ENCODE measurements at regions not wholly inside any gene's neighbourhood (a gene's known extent, or its start where the extent isn't known, plus 50 kb on each side); places are given as distances from the start of the nearest gene placed in this dataset.
"Not testable (repeated sequence)": the region's sequence is repeated elsewhere in the genome, so short reads cannot be mapped to it uniquely, and the experiment has no call there.

DNA sequence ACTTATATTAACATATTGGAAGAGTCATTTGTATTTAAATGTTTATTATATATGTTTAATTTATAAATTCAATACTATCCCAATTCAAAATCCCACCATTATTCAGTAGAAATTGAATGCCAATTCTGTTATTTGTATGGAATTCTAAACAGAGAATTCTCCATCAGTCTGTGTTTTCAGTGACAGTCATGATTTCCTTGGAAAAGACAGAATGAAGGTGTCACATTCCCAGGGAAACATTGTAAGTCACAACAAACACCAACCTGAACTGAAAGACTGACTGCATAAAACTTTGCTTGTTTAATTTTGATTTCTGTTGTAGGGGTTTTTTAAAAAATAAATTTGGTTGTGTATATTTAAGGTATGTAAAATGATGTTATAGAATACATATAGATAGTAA lies 769.8 kb upstream of the BCHE start:
- no peak overlapping the region for H3K4me3 ChIP-seq (ENCODE audit: extremely low read depth, insufficient read depth, low read length, poor library complexity, severe bottlenecking)
- H3K27ac ChIP-seq (ENCODE audit: low read depth, low read length, severe bottlenecking), result no peak overlapping the region
- H3K9me3 ChIP-seq (ENCODE audit: control insufficient read depth, low read length), result no peaks in the 10 kb centered on the region
- no peaks in the 10 kb centered on the region for H3K36me3 ChIP-seq (ENCODE audit: control insufficient read depth, insufficient read depth, low read length)
- no peaks in the 10 kb centered on the region for H3K4me1 ChIP-seq (ENCODE audit: control insufficient read depth, insufficient read depth, low read length, poor library complexity, severe bottlenecking)

- Histone ChIP-seq H3K36me3 (ENCODE audit: control insufficient read depth, insufficient read depth, low read length) (no peaks in the 10 kb centered on the region), H3K9me3 (ENCODE audit: control insufficient read depth, low read length) (no peaks in the 10 kb centered on the region), H3K4me3 (ENCODE audit: extremely low read depth, insufficient read depth, low read length, poor library complexity, severe bottlenecking) (no peak overlapping the region), H3K27ac (ENCODE audit: low read depth, low read length, severe bottlenecking) (no peak overlapping the region), H3K4me1 (ENCODE audit: control insufficient read depth, insufficient read depth, low read length, poor library complexity, severe bottlenecking) (no peaks in the 10 kb centered on the region)
- WGBS, 2 experiments (ENCODE audit: insufficient coverage in 2 of 2), result no CpG with 5 or more reads among the region's 1 CpG
These were observed 756.6 kb upstream of the BCHE start for GRCh38 chr3:166593776-166594175.

GRCh38 chr3:166582236-166582635 lies 745.0 kb upstream of the BCHE start:
- Histone ChIP-seq H3K4me3 (ENCODE audit: extremely low read depth, insufficient read depth, low read length, poor library complexity, severe bottlenecking) (no peak overlapping the region), H3K9me3 (ENCODE audit: control insufficient read depth, low read length) (no peaks in the 10 kb centered on the region), H3K36me3 (ENCODE audit: control insufficient read depth, insufficient read depth, low read length) (no peaks in the 10 kb centered on the region), H3K4me1 (ENCODE audit: control insufficient read depth, insufficient read depth, low read length, poor library complexity, severe bottlenecking) (no peaks in the 10 kb centered on the region), H3K27ac (ENCODE audit: low read depth, low read length, severe bottlenecking) (no peak overlapping the region)
- WGBS, 2 experiments (ENCODE audit: insufficient coverage in 2 of 2), result no CpG with 5 or more reads among the region's 2 CpGs

- H3K4me1 ChIP-seq (ENCODE audit: control insufficient read depth, insufficient read depth, low read length, poor library complexity, severe bottlenecking), result no peaks in the 10 kb centered on the region
- no peaks in the 10 kb centered on the region for H3K36me3 ChIP-seq (ENCODE audit: control insufficient read depth, insufficient read depth, low read length)
- H3K4me3 ChIP-seq (ENCODE audit: extremely low read depth, insufficient read depth, low read length, poor library complexity, severe bottlenecking), result no peak overlapping the region
- WGBS, 2 experiments (ENCODE audit: insufficient coverage in 2 of 2), result 95 to 97% methylated on average over 4 to 5 of the region's 6 CpGs
- no peak overlapping the region for H3K27ac ChIP-seq (ENCODE audit: low read depth, low read length, severe bottlenecking)
- H3K9me3 ChIP-seq (ENCODE audit: control insufficient read depth, low read length), result no peaks in the 10 kb centered on the region
These were observed 743.3 kb upstream of the BCHE start for GRCh38 chr3:166580561-166580960.

DNA sequence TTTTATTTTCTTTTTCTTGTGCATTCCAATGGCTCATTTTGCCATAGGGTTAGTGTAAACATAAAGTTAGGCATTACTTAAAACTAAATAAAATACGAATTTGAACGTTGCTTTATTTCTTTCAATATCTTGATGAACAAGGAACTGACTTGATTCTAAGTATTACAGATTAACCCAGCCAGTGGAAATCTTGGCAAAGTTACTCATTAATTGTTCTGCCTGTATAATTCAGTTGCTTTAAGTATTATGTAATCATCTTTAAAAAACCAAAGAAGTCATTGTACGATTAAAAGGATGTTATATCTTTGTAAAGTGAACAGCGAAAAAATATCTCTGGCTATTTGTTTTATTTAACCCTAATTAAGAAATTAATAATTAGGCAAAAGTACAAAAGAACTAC lies 737.9 kb upstream of the BCHE start:
- no peak overlapping the region for H3K4me3 ChIP-seq (ENCODE audit: extremely low read depth, insufficient read depth, low read length, poor library complexity, severe bottlenecking)
- no peaks in the 10 kb centered on the region for H3K4me1 ChIP-seq (ENCODE audit: control insufficient read depth, insufficient read depth, low read length, poor library complexity, severe bottlenecking)
- H3K27ac ChIP-seq (ENCODE audit: low read depth, low read length, severe bottlenecking), result no peak overlapping the region
- peaks cover 4% of the 10 kb centered on the region for H3K9me3 ChIP-seq (ENCODE audit: control insufficient read depth, low read length)
- H3K36me3 ChIP-seq (ENCODE audit: control insufficient read depth, insufficient read depth, low read length), result no peaks in the 10 kb centered on the region
- no CpG with 5 or more reads among the region's 4 CpGs for WGBS, 2 experiments (ENCODE audit: insufficient coverage in 2 of 2)

GRCh38 chr3:166571686-166572085 lies 734.5 kb upstream of the BCHE start:
- H3K27ac ChIP-seq (ENCODE audit: low read depth, low read length, severe bottlenecking); H3K9me3 ChIP-seq (ENCODE audit: control insufficient read depth, low read length); H3K36me3 ChIP-seq (ENCODE audit: control insufficient read depth, insufficient read depth, low read length); H3K4me3 ChIP-seq (ENCODE audit: extremely low read depth, insufficient read depth, low read length, poor library complexity, severe bottlenecking); H3K4me1 ChIP-seq (ENCODE audit: control insufficient read depth, insufficient read depth, low read length, poor library complexity, severe bottlenecking): not testable (repeated sequence)
- 86% methylated on average over 3 of the region's 4 CpGs; no CpG with 5 or more reads in 1 of the 2 experiments for WGBS, 2 experiments (ENCODE audit: insufficient coverage in 2 of 2)

GRCh38 chr3:166570102-166570501 lies 732.9 kb upstream of the BCHE start:
- Histone ChIP-seq H3K4me3 (ENCODE audit: extremely low read depth, insufficient read depth, low read length, poor library complexity, severe bottlenecking) (no peak overlapping the region), H3K36me3 (ENCODE audit: control insufficient read depth, insufficient read depth, low read length) (no peaks in the 10 kb centered on the region), H3K4me1 (ENCODE audit: control insufficient read depth, insufficient read depth, low read length, poor library complexity, severe bottlenecking) (no peaks in the 10 kb centered on the region), H3K9me3 (ENCODE audit: control insufficient read depth, low read length) (peaks cover 4% of the 10 kb centered on the region), H3K27ac (ENCODE audit: low read depth, low read length, severe bottlenecking) (no peak overlapping the region)

- H3K9me3 ChIP-seq (ENCODE audit: control insufficient read depth, low read length), result peaks cover 4% of the 10 kb centered on the region
- no peaks in the 10 kb centered on the region for H3K36me3 ChIP-seq (ENCODE audit: control insufficient read depth, insufficient read depth, low read length)
- H3K4me3 ChIP-seq (ENCODE audit: extremely low read depth, insufficient read depth, low read length, poor library complexity, severe bottlenecking), result no peak overlapping the region
- H3K27ac ChIP-seq (ENCODE audit: low read depth, low read length, severe bottlenecking), result no peak overlapping the region
- no peaks in the 10 kb centered on the region for H3K4me1 ChIP-seq (ENCODE audit: control insufficient read depth, insufficient read depth, low read length, poor library complexity, severe bottlenecking)
These were observed 732.4 kb upstream of the BCHE start for GRCh38 chr3:166569589-166569988.

DNA sequence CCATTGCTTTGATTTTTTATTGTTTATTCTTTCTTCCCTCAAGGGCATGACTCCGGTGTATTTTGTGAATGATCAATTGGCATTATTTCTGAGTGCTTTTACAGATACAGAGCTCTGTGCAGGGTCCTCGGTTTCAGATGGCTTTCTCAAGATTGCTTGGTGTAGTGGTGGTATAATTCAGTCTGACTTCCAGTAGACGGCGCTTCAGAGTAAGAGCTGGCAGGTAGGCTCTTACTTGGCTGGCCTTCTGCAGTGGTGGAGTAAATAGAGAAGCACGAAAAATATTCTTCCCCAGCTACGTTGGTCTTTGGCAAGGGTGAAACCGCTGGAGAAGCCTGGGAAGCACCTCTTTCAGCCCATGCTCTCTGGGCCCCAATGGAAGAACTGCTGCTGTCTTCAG lies 723.0 kb upstream of the BCHE start:
- 86 to 91% methylated on average over 6 of the region's 7 CpGs for WGBS, 2 experiments (ENCODE audit: insufficient coverage in 2 of 2)
- Histone ChIP-seq H3K4me3 (ENCODE audit: extremely low read depth, insufficient read depth, low read length, poor library complexity, severe bottlenecking) (no peak overlapping the region), H3K36me3 (ENCODE audit: control insufficient read depth, insufficient read depth, low read length) (no peaks in the 10 kb centered on the region), H3K4me1 (ENCODE audit: control insufficient read depth, insufficient read depth, low read length, poor library complexity, severe bottlenecking) (no peaks in the 10 kb centered on the region), H3K9me3 (ENCODE audit: control insufficient read depth, low read length) (no peaks in the 10 kb centered on the region), H3K27ac (ENCODE audit: low read depth, low read length, severe bottlenecking) (no peak overlapping the region)

DNA sequence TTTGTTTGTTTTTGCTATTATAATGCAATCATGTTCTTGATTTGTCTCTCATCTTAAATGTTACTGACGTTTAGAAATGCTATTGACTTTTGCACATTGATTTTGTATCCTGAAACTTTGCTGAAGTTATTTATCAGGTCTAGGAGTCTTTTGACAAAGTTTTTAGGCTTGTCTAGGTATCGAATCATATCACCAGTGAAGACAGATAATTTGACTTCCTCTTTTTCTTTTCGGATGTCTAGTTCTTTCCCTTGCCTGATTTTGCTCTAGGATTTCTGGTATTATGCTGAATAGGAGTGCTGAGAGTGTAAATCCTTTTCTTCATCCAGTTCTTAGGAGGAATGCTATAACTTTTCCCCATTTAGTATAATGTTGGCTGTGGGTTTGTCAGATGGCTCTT lies 719.7 kb upstream of the BCHE start:
- H3K36me3 ChIP-seq (ENCODE audit: control insufficient read depth, insufficient read depth, low read length), result no peaks in the 10 kb centered on the region
- no peak overlapping the region for H3K27ac ChIP-seq (ENCODE audit: low read depth, low read length, severe bottlenecking)
- WGBS, 2 experiments (ENCODE audit: insufficient coverage in 2 of 2), result 83 to 100% methylated on average over 1 of the region's 3 CpGs
- no peaks in the 10 kb centered on the region for H3K4me1 ChIP-seq (ENCODE audit: control insufficient read depth, insufficient read depth, low read length, poor library complexity, severe bottlenecking)
- no peaks in the 10 kb centered on the region for H3K9me3 ChIP-seq (ENCODE audit: control insufficient read depth, low read length)
- H3K4me3 ChIP-seq (ENCODE audit: extremely low read depth, insufficient read depth, low read length, poor library complexity, severe bottlenecking), result no peak overlapping the region

DNA sequence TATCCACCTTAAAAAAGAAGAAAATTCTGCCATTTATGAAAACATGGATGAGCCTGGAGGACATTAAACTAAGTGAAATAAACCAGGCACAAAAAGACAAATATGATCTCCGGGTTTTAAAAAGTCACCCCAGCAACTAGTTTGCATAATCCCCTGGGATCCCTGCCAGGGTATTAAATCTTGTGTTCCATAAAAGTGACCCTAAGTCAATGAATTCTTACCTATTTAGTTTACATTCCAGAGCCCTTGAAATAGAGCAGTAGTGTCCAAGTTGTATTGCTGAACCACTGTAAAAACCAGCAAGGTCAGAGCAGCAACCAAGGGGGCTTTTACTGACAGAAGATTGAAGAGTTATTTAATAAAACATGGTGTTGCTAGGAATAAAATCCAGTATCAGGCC lies 716.8 kb upstream of the BCHE start:
- Histone ChIP-seq H3K9me3 (ENCODE audit: control insufficient read depth, low read length) (no peaks in the 10 kb centered on the region), H3K36me3 (ENCODE audit: control insufficient read depth, insufficient read depth, low read length) (no peaks in the 10 kb centered on the region), H3K4me1 (ENCODE audit: control insufficient read depth, insufficient read depth, low read length, poor library complexity, severe bottlenecking) (no peaks in the 10 kb centered on the region), H3K4me3 (ENCODE audit: extremely low read depth, insufficient read depth, low read length, poor library complexity, severe bottlenecking) (no peak overlapping the region), H3K27ac (ENCODE audit: low read depth, low read length, severe bottlenecking) (no peak overlapping the region)
- 100% methylated on average over 1 of the region's 1 CpG; no CpG with 5 or more reads in 1 of the 2 experiments for WGBS, 2 experiments (ENCODE audit: insufficient coverage in 2 of 2)

DNA sequence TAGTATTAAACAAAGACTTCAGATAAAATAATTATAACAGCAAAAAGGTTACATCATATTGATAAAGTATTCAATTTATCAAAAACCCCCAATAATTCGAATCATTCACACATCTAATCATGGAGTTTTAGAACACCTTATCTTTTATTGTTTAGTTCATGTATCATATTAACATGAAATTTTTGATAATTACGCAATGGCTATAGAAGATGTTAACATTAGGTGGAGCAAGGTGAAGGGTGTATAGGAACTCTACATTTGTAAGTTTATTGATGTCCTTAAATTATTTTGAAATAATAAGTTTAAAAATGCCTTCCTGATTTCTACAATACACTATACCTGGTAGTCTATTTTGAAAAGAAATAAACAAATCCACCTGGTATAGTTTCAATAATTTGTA lies 696.5 kb upstream of the BCHE start:
- no CpG with 5 or more reads among the region's 2 CpGs for WGBS, 2 experiments (ENCODE audit: insufficient coverage in 2 of 2)
- H3K4me3 ChIP-seq (ENCODE audit: extremely low read depth, insufficient read depth, low read length, poor library complexity, severe bottlenecking), result no peak overlapping the region
- no peak overlapping the region for H3K27ac ChIP-seq (ENCODE audit: low read depth, low read length, severe bottlenecking)
- H3K4me1 ChIP-seq (ENCODE audit: control insufficient read depth, insufficient read depth, low read length, poor library complexity, severe bottlenecking), result no peaks in the 10 kb centered on the region
- peaks cover 20% of the 10 kb centered on the region for H3K9me3 ChIP-seq (ENCODE audit: control insufficient read depth, low read length)
- no peaks in the 10 kb centered on the region for H3K36me3 ChIP-seq (ENCODE audit: control insufficient read depth, insufficient read depth, low read length)

All from mesodermal cell (in vitro differentiated cells).